K562 (cell line): ENCODE measurements at regions not wholly inside any gene's neighbourhood (a gene's known extent, or its start where the extent isn't known, plus 50 kb on each side); places are given as distances from the start of the nearest gene placed in this dataset.

Experiments
- ARNT ChIP-seq, 2 experiments: fragments of 450-650 bp; IDR thresholded peaks; 2 replicates each; pipeline ENCODE4 v1.6.1; 2016; ENCODE audit warnings: mild to moderate bottlenecking in 1 of 2
- PCBP2 ChIP-seq: fragments of 200-400 bp; formaldehyde crosslinking; IDR thresholded peaks from 2 replicates; pipeline ENCODE4 v1.6.1; 2018; ENCODE audit warnings: low read length, low read depth, mild to moderate bottlenecking, moderate library complexity; ENCODE audit not compliant: poor library complexity, severe bottlenecking
- POLR2H ChIP-seq: IDR thresholded peaks from 2 replicates; pipeline ENCODE4 v1.6.1; 2016; ENCODE audit warnings: missing genetic modification characterization, low read depth, mild to moderate bottlenecking, control low read depth, missing compliant biosample characterization, moderate library complexity
- RBM25 ChIP-seq: fragments of 200-400 bp; formaldehyde crosslinking; IDR thresholded peaks from 2 replicates; pipeline ENCODE4 v1.6.1; 2018; ENCODE audit warnings: low read length, low read depth, moderate library complexity; ENCODE audit not compliant: severe bottlenecking
- SP1 ChIP-seq: sonication (generic); formaldehyde crosslinking; IDR thresholded peaks from 2 replicates; pipeline ENCODE4 v1.8.1; 2022; ENCODE audit warnings: mild to moderate bottlenecking, missing genetic modification reagents
- SUPT5H ChIP-seq: fragments of 450-650 bp; IDR thresholded peaks from 2 replicates; pipeline ENCODE4 v1.6.1; 2016
- ZNF133 ChIP-seq: fragments of 250-450 bp; sonication (Bioruptor Pico); IDR thresholded peaks from 2 replicates; pipeline ENCODE4 v1.4.0; 2020; ENCODE audit warnings: mild to moderate bottlenecking
- ZNF274 ChIP-seq: IDR thresholded peaks from 2 replicates; pipeline ENCODE4 v1.6.1; 2011; ENCODE audit warnings: low read depth, mild to moderate bottlenecking, low read length, moderate library complexity, borderline replicate concordance
- TF ChIP-seq, protein P1 (sequence below): fragments of 450-650 bp; conservative IDR thresholded peaks from 2 replicates; pipeline ENCODE4 v1.6.1; 2016; ENCODE audit warnings: missing genetic modification characterization, low read depth, mild to moderate bottlenecking, missing compliant biosample characterization, moderate library complexity
- TF ChIP-seq, protein P2 (sequence below): fragments of 450-650 bp; IDR thresholded peaks from 2 replicates; pipeline ENCODE4 v1.6.1; 2017; ENCODE audit warnings: antibody characterized with exemption, mild to moderate bottlenecking
- TF ChIP-seq, protein P3 (sequence below): sonication (generic); formaldehyde crosslinking; IDR thresholded peaks from 2 replicates; pipeline ENCODE4 v1.8.1; 2023; ENCODE audit warnings: missing genetic modification reagents, mild to moderate bottlenecking, borderline replicate concordance
- TF ChIP-seq, protein P4 (sequence below): fragments of 450-650 bp; formaldehyde crosslinking; IDR thresholded peaks from 2 replicates; pipeline ENCODE4 v1.4.0; 2022; ENCODE audit warnings: missing genetic modification characterization

DNA sequence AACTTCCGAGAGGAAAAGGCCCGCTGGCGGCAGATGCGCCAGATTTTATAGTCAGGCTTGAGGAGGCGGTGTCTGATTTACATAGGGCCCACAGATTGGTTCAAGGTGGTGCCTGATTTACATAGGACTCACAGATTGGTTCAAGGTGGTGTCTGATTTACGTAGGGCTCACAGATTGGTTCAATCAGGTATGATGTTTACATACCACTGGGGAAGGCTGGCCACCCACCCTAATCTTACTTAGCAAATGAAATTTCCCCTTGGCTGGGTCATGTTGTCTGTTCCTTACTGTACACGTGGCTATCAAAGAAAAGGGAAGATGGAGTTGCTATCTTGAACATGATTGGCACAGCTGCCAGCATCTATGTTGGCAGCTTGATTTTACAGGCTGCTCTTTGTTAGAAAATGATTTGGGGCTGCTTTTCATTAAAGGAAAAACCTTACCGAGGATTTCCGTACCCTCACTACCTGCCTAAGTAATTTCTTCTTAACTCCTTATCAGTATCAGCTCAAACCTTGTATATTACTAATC lies 96.3 kb downstream of the SETD4 start (continued):
- TF ChIP-seq, protein P1, sequence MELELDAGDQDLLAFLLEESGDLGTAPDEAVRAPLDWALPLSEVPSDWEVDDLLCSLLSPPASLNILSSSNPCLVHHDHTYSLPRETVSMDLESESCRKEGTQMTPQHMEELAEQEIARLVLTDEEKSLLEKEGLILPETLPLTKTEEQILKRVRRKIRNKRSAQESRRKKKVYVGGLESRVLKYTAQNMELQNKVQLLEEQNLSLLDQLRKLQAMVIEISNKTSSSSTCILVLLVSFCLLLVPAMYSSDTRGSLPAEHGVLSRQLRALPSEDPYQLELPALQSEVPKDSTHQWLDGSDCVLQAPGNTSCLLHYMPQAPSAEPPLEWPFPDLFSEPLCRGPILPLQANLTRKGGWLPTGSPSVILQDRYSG (tag), result no peak
- no peak for TF ChIP-seq ZNF133 (CRISPR knock-in tag)
- TF ChIP-seq, protein P2, sequence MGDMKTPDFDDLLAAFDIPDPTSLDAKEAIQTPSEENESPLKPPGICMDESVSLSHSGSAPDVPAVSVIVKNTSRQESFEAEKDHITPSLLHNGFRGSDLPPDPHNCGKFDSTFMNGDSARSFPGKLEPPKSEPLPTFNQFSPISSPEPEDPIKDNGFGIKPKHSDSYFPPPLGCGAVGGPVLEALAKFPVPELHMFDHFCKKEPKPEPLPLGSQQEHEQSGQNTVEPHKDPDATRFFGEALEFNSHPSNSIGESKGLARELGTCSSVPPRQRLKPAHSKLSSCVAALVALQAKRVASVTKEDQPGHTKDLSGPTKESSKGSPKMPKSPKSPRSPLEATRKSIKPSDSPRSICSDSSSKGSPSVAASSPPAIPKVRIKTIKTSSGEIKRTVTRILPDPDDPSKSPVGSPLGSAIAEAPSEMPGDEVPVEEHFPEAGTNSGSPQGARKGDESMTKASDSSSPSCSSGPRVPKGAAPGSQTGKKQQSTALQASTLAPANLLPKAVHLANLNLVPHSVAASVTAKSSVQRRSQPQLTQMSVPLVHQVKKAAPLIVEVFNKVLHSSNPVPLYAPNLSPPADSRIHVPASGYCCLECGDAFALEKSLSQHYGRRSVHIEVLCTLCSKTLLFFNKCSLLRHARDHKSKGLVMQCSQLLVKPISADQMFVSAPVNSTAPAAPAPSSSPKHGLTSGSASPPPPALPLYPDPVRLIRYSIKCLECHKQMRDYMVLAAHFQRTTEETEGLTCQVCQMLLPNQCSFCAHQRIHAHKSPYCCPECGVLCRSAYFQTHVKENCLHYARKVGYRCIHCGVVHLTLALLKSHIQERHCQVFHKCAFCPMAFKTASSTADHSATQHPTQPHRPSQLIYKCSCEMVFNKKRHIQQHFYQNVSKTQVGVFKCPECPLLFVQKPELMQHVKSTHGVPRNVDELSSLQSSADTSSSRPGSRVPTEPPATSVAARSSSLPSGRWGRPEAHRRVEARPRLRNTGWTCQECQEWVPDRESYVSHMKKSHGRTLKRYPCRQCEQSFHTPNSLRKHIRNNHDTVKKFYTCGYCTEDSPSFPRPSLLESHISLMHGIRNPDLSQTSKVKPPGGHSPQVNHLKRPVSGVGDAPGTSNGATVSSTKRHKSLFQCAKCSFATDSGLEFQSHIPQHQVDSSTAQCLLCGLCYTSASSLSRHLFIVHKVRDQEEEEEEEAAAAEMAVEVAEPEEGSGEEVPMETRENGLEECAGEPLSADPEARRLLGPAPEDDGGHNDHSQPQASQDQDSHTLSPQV, result no peak
- TF ChIP-seq PCBP2, result no peak
- TF ChIP-seq POLR2H (tag), result no peak; the same call in 1 of the 2 replicates
- no peak for TF ChIP-seq ZNF274
- TF ChIP-seq SUPT5H, result peak; percentile 38; the same call in 1 of the 2 replicates
- peak; percentile 43 for TF ChIP-seq RBM25
- TF ChIP-seq, protein P3, sequence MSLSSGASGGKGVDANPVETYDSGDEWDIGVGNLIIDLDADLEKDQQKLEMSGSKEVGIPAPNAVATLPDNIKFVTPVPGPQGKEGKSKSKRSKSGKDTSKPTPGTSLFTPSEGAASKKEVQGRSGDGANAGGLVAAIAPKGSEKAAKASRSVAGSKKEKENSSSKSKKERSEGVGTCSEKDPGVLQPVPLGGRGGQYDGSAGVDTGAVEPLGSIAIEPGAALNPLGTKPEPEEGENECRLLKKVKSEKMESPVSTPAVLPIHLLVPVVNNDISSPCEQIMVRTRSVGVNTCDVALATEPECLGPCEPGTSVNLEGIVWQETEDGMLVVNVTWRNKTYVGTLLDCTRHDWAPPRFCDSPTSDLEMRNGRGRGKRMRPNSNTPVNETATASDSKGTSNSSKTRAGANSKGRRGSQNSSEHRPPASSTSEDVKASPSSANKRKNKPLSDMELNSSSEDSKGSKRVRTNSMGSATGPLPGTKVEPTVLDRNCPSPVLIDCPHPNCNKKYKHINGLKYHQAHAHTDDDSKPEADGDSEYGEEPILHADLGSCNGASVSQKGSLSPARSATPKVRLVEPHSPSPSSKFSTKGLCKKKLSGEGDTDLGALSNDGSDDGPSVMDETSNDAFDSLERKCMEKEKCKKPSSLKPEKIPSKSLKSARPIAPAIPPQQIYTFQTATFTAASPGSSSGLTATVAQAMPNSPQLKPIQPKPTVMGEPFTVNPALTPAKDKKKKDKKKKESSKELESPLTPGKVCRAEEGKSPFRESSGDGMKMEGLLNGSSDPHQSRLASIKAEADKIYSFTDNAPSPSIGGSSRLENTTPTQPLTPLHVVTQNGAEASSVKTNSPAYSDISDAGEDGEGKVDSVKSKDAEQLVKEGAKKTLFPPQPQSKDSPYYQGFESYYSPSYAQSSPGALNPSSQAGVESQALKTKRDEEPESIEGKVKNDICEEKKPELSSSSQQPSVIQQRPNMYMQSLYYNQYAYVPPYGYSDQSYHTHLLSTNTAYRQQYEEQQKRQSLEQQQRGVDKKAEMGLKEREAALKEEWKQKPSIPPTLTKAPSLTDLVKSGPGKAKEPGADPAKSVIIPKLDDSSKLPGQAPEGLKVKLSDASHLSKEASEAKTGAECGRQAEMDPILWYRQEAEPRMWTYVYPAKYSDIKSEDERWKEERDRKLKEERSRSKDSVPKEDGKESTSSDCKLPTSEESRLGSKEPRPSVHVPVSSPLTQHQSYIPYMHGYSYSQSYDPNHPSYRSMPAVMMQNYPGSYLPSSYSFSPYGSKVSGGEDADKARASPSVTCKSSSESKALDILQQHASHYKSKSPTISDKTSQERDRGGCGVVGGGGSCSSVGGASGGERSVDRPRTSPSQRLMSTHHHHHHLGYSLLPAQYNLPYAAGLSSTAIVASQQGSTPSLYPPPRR (CRISPR knock-in tag), result no peak
- TF ChIP-seq SP1 (CRISPR knock-in tag), result no peak
- TF ChIP-seq ARNT (IDR thresholded peaks at IDR 0.05), result no peak
- TF ChIP-seq, protein P4, sequence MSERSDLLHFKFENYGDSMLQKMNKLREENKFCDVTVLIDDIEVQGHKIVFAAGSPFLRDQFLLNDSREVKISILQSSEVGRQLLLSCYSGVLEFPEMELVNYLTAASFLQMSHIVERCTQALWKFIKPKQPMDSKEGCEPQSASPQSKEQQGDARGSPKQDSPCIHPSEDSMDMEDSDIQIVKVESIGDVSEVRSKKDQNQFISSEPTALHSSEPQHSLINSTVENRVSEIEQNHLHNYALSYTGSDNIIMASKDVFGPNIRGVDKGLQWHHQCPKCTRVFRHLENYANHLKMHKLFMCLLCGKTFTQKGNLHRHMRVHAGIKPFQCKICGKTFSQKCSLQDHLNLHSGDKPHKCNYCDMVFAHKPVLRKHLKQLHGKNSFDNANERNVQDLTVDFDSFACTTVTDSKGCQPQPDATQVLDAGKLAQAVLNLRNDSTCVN (CRISPR knock-in tag), result no peak
